Heart left ventricle (tissue), 13 donors: ENCODE measurements at regions not wholly inside any gene's neighbourhood (a gene's known extent, or its start where the extent isn't known, plus 50 kb on each side); places are given as distances from the start of the nearest gene placed in this dataset.

Experiments used
- POLR2A ChIP-seq, 2 donors: fragments of 450-650 bp; IDR thresholded peaks; one replicate each; pipeline ENCODE4 v1.6.1; 2017; ENCODE audit warnings: antibody characterized with exemption in 2 of 2, mild to moderate bottlenecking in 2 of 2, moderate library complexity in 2 of 2
- TF ChIP-seq, protein P1 (sequence below), 12 donors: fragments of 200-600 bp; sonication (generic) in 4 of 12; IDR thresholded peaks; one replicate each; pipeline versions ENCODE4 v1.5.0 to v1.8.0; 2018 to 2022; ENCODE audit warnings: antibody characterized with exemption in 12 of 12, mild to moderate bottlenecking in 5 of 12
- donor health status: ischemic (EF 13 %, LVEDD 7.1; RV severe dilation, severe dysfunction).
- donor health status: DM: no; HTN: yes; CAD: no.
- donor health status: DM: no; HTN: no; CAD: no.
- donor health status: ischemic (EF 25% LVEDD 6.9; RV normal size, moderate dysfunction).
- donor health status: ischemic (EF 25% LVEDD 5.7; RV mildly dilated, moderate dysfunction).
- donor health status: ischemic (EF 35%, LVEDD 5.7; RV mildly dilated, moderate dysfunction).
- donor health status: nonischemic (EF 11% LVEDD 7.7; RV severe dilation, severe dysfunction).
- donor health status: DM: yes; HTN: yes; CAD: no.
- donor health status: PGD.
- donor health status: ischemic (EF 29% LVEDD 5.4; RV normal size, mild dysfunction).
- donor health status: nonischemic (EF 23%, LVEDD 6.1; RV moderate dilation, normal function).

DNA sequence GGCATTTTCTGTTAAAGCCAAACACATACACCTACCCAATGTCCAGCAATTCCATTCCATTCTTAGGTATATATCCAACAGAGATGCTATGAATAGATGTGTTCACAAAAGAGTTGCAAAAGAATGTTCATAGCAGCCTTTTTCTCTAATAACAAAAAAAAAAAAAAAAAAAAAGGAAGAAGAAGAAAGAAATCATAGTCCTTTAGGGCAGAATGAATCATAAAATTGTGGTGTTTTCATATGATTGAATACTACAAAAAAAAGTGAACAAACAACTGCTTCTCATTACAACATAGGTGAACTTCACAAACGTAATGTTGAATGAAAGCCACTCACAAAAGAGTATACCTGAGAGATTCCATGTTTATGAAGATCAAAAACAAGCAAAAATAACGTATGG lies 66.8 kb upstream of the GRK3 start:
- TF ChIP-seq, protein P1, sequence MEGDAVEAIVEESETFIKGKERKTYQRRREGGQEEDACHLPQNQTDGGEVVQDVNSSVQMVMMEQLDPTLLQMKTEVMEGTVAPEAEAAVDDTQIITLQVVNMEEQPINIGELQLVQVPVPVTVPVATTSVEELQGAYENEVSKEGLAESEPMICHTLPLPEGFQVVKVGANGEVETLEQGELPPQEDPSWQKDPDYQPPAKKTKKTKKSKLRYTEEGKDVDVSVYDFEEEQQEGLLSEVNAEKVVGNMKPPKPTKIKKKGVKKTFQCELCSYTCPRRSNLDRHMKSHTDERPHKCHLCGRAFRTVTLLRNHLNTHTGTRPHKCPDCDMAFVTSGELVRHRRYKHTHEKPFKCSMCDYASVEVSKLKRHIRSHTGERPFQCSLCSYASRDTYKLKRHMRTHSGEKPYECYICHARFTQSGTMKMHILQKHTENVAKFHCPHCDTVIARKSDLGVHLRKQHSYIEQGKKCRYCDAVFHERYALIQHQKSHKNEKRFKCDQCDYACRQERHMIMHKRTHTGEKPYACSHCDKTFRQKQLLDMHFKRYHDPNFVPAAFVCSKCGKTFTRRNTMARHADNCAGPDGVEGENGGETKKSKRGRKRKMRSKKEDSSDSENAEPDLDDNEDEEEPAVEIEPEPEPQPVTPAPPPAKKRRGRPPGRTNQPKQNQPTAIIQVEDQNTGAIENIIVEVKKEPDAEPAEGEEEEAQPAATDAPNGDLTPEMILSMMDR (IDR thresholded peaks at IDR 0.05), result no peak
- no peak for TF ChIP-seq POLR2A (IDR thresholded peaks at IDR 0.05)
